ENCODE measurements at regions not wholly inside any gene's neighbourhood (a gene's known extent, or its start where the extent isn't known, plus 50 kb on each side); places are given as distances from the start of the nearest gene placed in this dataset.
A peak's percentile ranks its signal among the peaks of the same experiment; 100 is the strongest.

- no peaks in the 10 kb centered on the region for H3K9me3 ChIP-seq (replicated peaks)
- H3K4me1 ChIP-seq (replicated peaks) = no peaks in the 10 kb centered on the region
- no peak overlapping the region for H3K4me3 ChIP-seq
- H3K27me3 ChIP-seq (replicated peaks) = no peaks in the 10 kb centered on the region
- DNase-seq (ENCODE audit: low read depth in 1 of 2, low spot score in 2 of 2) = no peak
- H3K27ac ChIP-seq = no peak overlapping the region
- H3K36me3 ChIP-seq = no peaks in the 10 kb centered on the region
Observed at GRCh38 chr10:126722726-126723125, 52.2 kb upstream of the C10orf90 start.

GRCh38 chr10:126723226-126723625, 52.7 kb upstream of the C10orf90 start:
- H3K9me3 ChIP-seq (replicated peaks) = no peaks in the 10 kb centered on the region
- no peaks in the 10 kb centered on the region for H3K4me1 ChIP-seq (replicated peaks)
- H3K36me3 ChIP-seq = no peaks in the 10 kb centered on the region
- H3K27me3 ChIP-seq (replicated peaks) = no peaks in the 10 kb centered on the region
- no peak overlapping the region for H3K27ac ChIP-seq
- H3K4me3 ChIP-seq = no peak overlapping the region
- no peak for DNase-seq (ENCODE audit: low read depth in 1 of 2, low spot score in 2 of 2)

GRCh38 chr10:126729314-126729870, 58.9 kb upstream of the C10orf90 start:
- H3K27me3 ChIP-seq (replicated peaks) = peaks cover 1% of the 10 kb centered on the region; the same call in 1 of the 2 replicates
- H3K27ac ChIP-seq = no peak overlapping the region
- H3K9me3 ChIP-seq (replicated peaks) = no peaks in the 10 kb centered on the region
- H3K4me3 ChIP-seq = no peak overlapping the region
- no peaks in the 10 kb centered on the region for H3K36me3 ChIP-seq
- DNase-seq (ENCODE audit: low read depth in 1 of 2, low spot score in 2 of 2) = peak in 1 of 2 experiments; percentile 2
- H3K4me1 ChIP-seq (replicated peaks) = no peaks in the 10 kb centered on the region

- H3K4me3 ChIP-seq = no peak overlapping the region
- no peak for DNase-seq (ENCODE audit: low read depth in 1 of 2, low spot score in 2 of 2)
Observed at GRCh38 chr10:126730856-126731609, 60.5 kb upstream of the C10orf90 start.

GRCh38 chr10:126731610-126731990, 61.1 kb upstream of the C10orf90 start:
- Histone ChIP-seq H3K9me3 (replicated peaks) (no peaks in the 10 kb centered on the region), H3K4me3 (no peak overlapping the region), H3K36me3 (no peaks in the 10 kb centered on the region), H3K4me1 (replicated peaks) (no peaks in the 10 kb centered on the region), H3K27me3 (replicated peaks) (peaks cover 7% of the 10 kb centered on the region; the same call in 1 of the 2 replicates), H3K27ac (no peak overlapping the region)
- DNase-seq (ENCODE audit: low read depth in 1 of 2, low spot score in 2 of 2) = no peak

More at GRCh38 chr10:126730856-126731609, 60.5 kb upstream of the C10orf90 start:
- Histone ChIP-seq H3K27me3 (replicated peaks) (peaks cover 7% of the 10 kb centered on the region; the same call in 1 of the 2 replicates), H3K9me3 (replicated peaks) (no peaks in the 10 kb centered on the region), H3K4me1 (replicated peaks) (no peaks in the 10 kb centered on the region), H3K36me3 (no peaks in the 10 kb centered on the region), H3K27ac (no peak overlapping the region)

- Histone ChIP-seq H3K36me3 (no peaks in the 10 kb centered on the region), H3K27ac (no peak overlapping the region), H3K9me3 (replicated peaks) (no peaks in the 10 kb centered on the region), H3K27me3 (replicated peaks) (peaks cover 7% of the 10 kb centered on the region; the same call in 1 of the 2 replicates), H3K4me3 (no peak overlapping the region), H3K4me1 (replicated peaks) (no peaks in the 10 kb centered on the region)
- DNase-seq (ENCODE audit: low read depth in 1 of 2, low spot score in 2 of 2) = no peak
Observed at GRCh38 chr10:126732308-126732707, 61.8 kb upstream of the C10orf90 start.

- peaks cover 7% of the 10 kb centered on the region; the same call in 1 of the 2 replicates for H3K27me3 ChIP-seq (replicated peaks)
- no peaks in the 10 kb centered on the region for H3K36me3 ChIP-seq
- no peak for DNase-seq (ENCODE audit: low read depth in 1 of 2, low spot score in 2 of 2)
- H3K27ac ChIP-seq = no peak overlapping the region
- no peak overlapping the region for H3K4me3 ChIP-seq
- H3K9me3 ChIP-seq (replicated peaks) = no peaks in the 10 kb centered on the region
- H3K4me1 ChIP-seq (replicated peaks) = no peaks in the 10 kb centered on the region
Observed at GRCh38 chr10:126732868-126733267, 62.4 kb upstream of the C10orf90 start.

GRCh38 chr10:126734015-126734414, 63.5 kb upstream of the C10orf90 start:
- no peak for DNase-seq (ENCODE audit: low read depth in 1 of 2, low spot score in 2 of 2)
- Histone ChIP-seq H3K9me3 (replicated peaks) (no peaks in the 10 kb centered on the region), H3K36me3 (no peaks in the 10 kb centered on the region), H3K27ac (no peak overlapping the region), H3K4me3 (no peak overlapping the region), H3K4me1 (replicated peaks) (no peaks in the 10 kb centered on the region), H3K27me3 (replicated peaks) (peaks cover 7% of the 10 kb centered on the region; the same call in 1 of the 2 replicates)

GRCh38 chr10:126734967-126735366, 64.5 kb upstream of the C10orf90 start:
- H3K9me3 ChIP-seq (replicated peaks) = no peaks in the 10 kb centered on the region
- H3K27me3 ChIP-seq (replicated peaks) = peaks cover 7% of the 10 kb centered on the region; the same call in 1 of the 2 replicates
- DNase-seq (ENCODE audit: low read depth in 1 of 2, low spot score in 2 of 2) = no peak
- no peak overlapping the region for H3K27ac ChIP-seq
- no peaks in the 10 kb centered on the region for H3K36me3 ChIP-seq
- no peak overlapping the region for H3K4me3 ChIP-seq
- no peaks in the 10 kb centered on the region for H3K4me1 ChIP-seq (replicated peaks)

- H3K27ac ChIP-seq = no peak overlapping the region
- H3K36me3 ChIP-seq = no peaks in the 10 kb centered on the region
- peaks cover 7% of the 10 kb centered on the region; the same call in 1 of the 2 replicates for H3K27me3 ChIP-seq (replicated peaks)
- DNase-seq (ENCODE audit: low read depth in 1 of 2, low spot score in 2 of 2) = no peak
- H3K9me3 ChIP-seq (replicated peaks) = no peaks in the 10 kb centered on the region
- no peak overlapping the region for H3K4me3 ChIP-seq
- no peaks in the 10 kb centered on the region for H3K4me1 ChIP-seq (replicated peaks)
Observed at GRCh38 chr10:126736142-126736541, 65.6 kb upstream of the C10orf90 start.

GRCh38 chr10:126736727-126737126, 66.2 kb upstream of the C10orf90 start:
- H3K4me1 ChIP-seq (replicated peaks) = no peaks in the 10 kb centered on the region
- no peak for DNase-seq (ENCODE audit: low read depth in 1 of 2, low spot score in 2 of 2)
- no peak overlapping the region for H3K4me3 ChIP-seq
- no peaks in the 10 kb centered on the region for H3K9me3 ChIP-seq (replicated peaks)
- no peaks in the 10 kb centered on the region for H3K36me3 ChIP-seq
- no peak overlapping the region for H3K27ac ChIP-seq
- H3K27me3 ChIP-seq (replicated peaks) = peaks cover 7% of the 10 kb centered on the region; the same call in 1 of the 2 replicates

- Histone ChIP-seq H3K27ac (no peak overlapping the region), H3K9me3 (replicated peaks) (no peaks in the 10 kb centered on the region; the same call in 1 of the 2 replicates), H3K36me3 (no peaks in the 10 kb centered on the region), H3K4me3 (no peak overlapping the region), H3K4me1 (replicated peaks) (no peaks in the 10 kb centered on the region), H3K27me3 (replicated peaks) (peaks cover 7% of the 10 kb centered on the region; the same call in 1 of the 2 replicates)
- DNase-seq (ENCODE audit: low read depth in 1 of 2, low spot score in 2 of 2) = no peak
Observed at GRCh38 chr10:126738001-126738400, 67.5 kb upstream of the C10orf90 start.

GRCh38 chr10:126744571-126744970, 74.1 kb upstream of the C10orf90 start:
- Histone ChIP-seq H3K27me3 (replicated peaks) (no peaks in the 10 kb centered on the region), H3K9me3 (replicated peaks) (no peaks in the 10 kb centered on the region; the same call in 1 of the 2 replicates)
- no peak for DNase-seq (ENCODE audit: low read depth in 1 of 2, low spot score in 2 of 2)

GRCh38 chr10:126749015-126749655, 78.6 kb upstream of the C10orf90 start:
- no peaks in the 10 kb centered on the region; the same call in 1 of the 2 replicates for H3K27me3 ChIP-seq (replicated peaks)
- DNase-seq (ENCODE audit: low read depth in 1 of 2, low spot score in 2 of 2) = peak; percentile 42 to 73
- H3K36me3 ChIP-seq = no peaks in the 10 kb centered on the region
- no peak overlapping the region for H3K27ac ChIP-seq
- H3K4me3 ChIP-seq = no peak overlapping the region
- no peaks in the 10 kb centered on the region for H3K4me1 ChIP-seq (replicated peaks)
- no peaks in the 10 kb centered on the region for H3K9me3 ChIP-seq (replicated peaks)

More at GRCh38 chr10:126744571-126744970, 74.1 kb upstream of the C10orf90 start:
- Histone ChIP-seq H3K36me3 (no peaks in the 10 kb centered on the region), H3K4me3 (no peak overlapping the region), H3K4me1 (replicated peaks) (no peaks in the 10 kb centered on the region), H3K27ac (no peak overlapping the region)

Measured in SJSA1 (cell line).